Non-pigmented ciliary epithelial cell (primary cell): ENCODE measurements at regions not wholly inside any gene's neighbourhood (a gene's known extent, or its start where the extent isn't known, plus 50 kb on each side); places are given as distances from the start of the nearest gene placed in this dataset.

Experiments used
- DNase-seq: peaks from one replicate; pipeline ENCODE4 v3.0.0-alpha.2; 2010; ENCODE audit warnings: low read depth

DNA sequence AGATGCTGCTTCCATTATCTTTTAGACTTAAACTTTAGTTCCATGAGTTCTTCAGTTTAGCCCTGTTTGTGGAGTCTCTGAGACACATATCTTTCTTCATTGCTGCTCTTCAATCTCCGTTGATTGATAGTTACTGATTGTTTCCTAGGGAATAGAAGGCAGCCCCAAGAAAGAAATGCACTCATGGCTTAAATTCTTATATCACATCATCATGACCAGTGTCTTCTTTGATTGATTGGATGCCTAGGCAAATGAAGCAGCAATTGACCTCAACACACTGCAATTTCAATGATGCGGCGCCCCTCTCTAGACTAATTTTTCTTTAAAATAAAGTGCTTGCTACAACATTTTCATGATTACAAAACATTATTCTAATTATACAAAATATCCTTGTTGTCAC lies 576.5 kb upstream of the VSTM2A start:
- no peak for DNase-seq

DNA sequence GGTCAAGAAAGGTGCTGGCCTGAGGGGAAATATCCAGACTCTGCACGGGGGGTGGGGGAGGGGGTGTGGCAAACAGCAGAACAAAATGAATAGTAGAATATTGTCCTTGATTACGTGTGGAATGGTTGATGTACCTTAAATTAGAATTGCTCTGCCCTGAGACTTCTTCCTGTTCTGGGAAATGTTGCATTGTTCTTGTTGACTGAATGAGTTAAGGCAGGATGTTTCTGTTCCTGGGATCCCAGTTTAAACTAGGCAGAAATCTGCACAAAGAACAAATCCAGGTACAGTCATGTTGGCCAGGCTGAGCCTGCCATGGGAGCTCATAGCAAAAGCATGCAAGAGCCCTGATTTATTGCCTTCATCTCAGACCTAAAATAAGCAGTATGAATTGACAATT lies 558.7 kb upstream of the VSTM2A start:
- DNase-seq = no peak

DNA sequence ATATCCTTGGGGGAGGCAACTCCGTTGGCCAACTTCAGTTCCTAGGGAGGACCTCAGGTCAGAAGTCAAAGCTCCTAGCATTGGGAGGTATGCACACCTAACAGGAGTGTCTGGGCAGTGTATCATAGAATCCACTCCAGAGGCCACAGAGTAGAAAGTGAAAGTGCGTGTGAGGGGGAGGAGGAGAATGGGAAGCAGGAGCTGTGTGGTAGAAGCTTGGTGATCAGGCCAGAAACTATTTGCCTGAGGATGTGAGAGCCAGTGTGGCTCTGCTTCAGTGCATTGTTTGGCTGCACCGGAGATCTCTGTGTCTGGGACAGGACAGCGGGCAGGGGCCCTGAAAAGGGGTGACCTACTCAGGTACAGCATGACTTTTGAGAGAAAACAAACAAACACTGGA lies 557.4 kb upstream of the VSTM2A start:
- no peak for DNase-seq

DNA sequence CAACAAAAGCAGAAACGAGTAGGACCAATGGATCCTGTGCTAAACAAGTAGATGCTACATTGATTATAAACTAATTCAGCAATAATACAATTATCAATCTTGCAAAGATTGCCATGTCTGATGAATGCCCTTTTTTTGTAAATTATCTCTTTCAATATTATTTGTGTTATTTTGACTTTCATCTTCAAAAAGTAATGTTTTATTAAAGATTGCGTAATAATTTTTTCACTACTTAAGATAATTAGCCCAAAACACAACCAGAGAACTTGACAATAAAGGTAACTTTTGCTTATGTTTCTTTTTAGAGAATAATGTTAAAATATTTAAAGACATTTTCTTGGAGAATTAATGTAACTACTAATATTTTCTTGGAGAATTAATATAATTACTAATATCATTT lies 553.8 kb upstream of the VSTM2A start:
- no peak for DNase-seq

DNA sequence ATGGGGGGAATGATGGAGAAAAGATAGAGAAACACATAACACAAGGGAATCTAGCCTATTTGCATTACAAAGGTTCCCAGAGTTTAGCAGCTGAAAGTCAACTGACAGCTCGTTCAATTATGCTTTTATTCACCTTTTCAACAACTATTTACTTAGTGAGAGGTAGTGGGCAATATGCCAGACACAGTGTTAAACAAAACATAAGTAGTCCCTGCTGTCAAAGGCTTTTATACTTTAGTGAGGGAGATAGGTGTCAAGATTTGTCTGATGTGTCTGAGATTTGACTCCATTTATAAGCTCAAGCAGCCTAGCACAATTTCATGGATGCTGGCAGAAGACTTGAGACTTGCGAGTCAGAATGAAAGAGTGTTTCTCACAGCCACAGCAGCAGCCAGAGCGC lies 549.0 kb upstream of the VSTM2A start:
- DNase-seq = no peak

DNA sequence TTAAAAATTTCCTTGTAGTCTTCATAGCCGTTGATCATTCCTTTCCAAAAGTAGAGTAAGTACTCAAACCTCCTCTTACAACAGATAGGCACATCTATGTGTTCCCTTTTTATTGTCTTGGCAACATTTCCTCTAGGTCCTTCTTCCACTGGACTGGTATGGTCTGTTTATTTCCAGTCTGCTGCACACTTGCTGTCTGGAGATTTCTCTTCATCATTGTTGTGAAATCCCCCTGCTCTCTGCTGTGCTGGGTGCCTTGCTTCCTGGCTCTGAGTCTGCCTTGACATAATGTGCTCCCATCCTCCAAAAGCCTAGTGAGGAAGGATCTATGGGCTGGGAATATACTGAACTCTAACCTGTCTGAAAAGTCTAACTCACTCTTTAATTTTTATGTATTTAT lies 545.3 kb upstream of the VSTM2A start:
- DNase-seq = peak; percentile 8

DNA sequence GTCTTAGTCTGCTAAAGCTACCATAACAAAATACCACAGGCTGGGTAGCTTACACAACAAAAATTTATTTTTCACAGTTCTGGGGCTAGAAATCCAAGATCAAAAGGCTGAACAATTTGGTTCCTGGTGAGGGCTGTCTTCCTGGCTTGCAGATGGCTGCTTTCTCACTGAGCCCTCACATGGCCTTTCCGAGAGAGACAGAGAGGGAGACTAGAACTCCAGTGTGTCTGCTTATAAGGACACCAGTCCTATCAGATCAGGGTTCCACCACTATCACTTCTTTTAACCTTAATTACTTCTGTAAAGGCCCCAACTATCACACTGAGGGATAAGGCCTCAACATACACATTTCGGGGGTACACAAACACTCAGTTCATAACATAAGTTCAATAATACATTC lies 527.4 kb upstream of the VSTM2A start:
- no peak for DNase-seq

DNA sequence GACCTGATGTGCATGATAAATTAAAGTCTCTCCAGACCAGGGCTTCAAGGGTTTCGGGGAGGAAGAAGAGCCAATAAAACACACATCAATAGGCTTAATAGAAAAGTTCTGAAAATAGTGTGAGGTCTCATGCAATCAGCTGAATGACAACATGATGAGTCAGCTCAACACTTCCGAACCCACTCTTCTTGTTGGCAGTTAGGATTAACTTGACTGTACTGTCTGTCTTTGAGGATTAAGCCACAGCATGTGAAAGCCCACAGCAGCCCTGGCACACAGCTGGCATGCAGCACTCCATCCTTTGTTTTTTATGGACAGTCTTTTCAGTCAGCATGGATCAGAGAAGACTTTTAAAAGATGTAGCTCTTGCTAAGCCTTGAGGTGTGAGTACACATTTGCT lies 526.9 kb upstream of the VSTM2A start:
- peak; percentile 6 for DNase-seq

DNA sequence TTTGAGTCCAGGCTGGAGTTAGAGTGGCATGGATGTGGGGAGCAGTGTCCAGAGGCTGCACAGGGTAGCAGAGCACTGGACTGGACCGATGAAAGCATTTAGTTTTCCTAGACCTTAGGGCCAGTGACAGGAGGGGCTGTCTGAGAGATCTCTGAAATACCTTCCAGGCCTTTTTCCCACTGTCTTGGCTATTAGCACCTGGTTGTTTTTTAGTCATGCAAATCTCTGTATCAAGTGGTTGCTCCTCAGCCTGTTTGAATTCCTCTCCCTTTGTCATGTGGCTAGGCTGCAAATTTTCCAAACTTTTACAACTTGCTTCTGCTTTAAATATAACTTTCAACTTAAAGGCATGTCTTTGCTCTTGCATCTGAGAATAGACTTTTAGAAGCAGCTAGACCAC lies 504.3 kb upstream of the VSTM2A start:
- no peak for DNase-seq

DNA sequence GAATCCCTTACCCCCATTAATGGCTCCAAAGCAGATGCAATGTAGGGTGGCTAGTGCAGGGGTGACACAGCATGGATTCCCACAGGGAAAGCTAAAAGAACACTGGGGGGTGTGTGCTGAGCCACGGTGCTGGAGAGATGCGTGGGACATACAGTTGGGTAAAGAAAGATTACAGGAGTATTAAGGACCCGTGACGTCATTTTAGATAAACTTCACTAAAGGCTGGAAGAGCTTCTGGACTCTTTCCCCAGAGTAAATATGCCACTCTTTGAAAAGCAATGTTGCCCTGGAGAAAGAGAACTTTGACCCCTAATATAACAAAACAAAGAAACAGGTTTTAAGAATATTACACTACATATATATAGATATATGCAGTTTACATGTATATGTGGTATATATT lies 481.5 kb upstream of the VSTM2A start:
- no peak for DNase-seq

DNA sequence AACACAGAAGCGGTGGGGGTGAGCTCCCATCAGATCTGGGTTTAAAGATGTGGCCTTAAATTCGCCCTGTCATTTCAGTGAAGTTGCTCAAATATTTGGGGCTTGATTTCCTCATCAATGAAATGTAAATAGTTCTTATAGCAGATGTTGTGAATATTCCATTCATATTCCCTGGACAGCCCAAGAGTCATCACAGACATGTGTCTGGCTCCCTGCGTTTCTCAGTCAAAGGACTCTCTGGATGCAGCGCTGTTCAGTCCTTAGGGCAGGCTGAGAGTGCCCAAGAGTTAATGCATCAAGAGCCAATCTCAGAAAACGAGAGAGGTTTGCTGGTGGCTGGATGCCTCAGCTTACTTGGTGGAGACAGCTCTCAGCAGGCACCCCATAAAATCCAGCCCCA lies 475.5 kb upstream of the VSTM2A start:
- DNase-seq = no peak

DNA sequence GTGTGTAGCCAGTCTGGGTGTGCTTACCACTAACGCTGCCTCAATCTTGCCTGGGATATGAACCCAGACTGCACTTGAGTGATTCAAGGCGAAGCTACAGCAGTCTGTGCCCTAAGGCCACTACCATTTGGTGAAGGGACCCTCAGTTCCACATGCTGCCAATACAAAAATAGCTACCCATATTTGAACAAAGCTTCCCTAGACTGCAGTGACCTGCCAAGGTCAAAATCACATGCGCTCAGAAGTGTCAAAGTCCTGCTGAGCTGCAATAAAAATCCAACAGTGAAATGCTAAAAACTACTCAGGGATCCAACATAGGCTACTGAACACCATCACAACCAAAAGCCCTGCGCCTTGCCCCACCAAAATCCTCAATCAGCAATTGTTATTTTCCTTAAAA lies 472.3 kb upstream of the VSTM2A start:
- DNase-seq = no peak

DNA sequence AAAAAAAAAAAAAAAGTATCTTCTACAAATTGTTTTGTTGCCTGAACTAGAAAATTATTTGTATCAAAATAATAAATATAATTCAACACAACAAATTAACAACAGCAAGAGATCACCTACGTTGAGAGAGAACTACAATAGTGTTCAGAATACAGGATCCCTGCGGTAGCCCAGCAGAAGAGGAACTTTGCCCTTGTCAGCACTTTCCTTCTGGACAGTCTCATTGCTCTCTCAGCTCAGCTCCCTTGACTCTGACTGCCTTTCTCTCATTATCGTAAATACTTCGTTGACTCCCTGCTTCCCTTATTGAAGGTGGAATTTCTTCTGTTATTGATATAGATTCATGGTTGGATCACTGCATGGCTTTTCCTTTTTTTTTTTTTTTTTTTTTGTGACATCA lies 469.5 kb upstream of the VSTM2A start:
- no peak for DNase-seq

DNA sequence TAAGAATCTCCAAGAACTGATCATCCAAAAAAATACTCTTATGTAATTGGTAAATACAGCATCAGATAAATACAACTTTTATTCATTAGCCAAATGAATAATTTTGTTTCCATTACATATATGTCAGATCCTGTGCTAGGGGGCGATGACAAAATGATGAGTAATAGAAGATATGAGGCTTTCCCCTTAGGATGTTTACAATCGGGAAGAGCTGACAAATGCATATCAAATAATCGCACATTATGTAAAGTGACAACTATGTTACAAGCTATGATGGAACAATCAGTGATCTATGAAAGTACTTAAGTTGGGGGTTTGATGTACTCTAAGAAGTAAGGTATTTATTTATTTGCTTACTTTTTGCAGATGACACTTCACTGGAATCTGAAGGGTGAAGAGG lies 465.6 kb upstream of the VSTM2A start:
- DNase-seq = no peak

DNA sequence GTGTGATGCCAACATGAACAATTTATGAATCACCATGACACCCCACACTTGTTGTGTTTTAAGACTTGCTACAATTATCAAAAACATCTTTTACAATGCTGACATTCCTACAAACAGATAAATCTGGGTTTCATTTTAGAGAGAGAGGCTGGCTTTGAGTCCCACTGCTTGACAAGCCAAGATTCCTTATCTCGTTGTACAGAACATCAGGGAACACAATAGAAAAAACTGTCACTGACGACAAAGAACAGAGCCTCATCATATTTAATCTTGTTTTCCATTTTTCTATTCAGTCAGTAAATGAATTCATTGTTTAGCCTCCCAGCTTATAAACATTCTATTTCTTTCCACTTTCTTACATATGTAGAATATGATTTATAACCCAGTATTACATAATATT lies 461.6 kb upstream of the VSTM2A start:
- DNase-seq = no peak

DNA sequence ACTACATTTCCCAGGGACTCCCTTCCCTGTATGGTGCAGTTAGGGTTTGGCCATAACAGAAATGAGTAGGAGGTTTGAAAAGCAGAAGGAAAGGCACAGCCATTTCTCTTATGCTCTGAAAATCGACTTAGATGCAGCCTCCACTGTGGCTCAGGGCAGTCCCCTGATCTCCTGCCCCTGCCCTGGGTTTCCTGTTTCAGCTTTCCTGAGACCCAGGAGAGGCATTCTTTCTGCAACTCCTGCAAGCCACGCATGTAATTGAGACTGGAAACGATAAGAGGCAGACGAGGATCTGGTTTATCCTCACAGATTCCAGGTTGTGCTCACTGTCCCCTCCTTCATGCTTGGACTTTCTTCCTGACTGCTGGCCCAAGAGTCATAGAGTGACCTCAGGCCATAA lies 461.2 kb upstream of the VSTM2A start:
- no peak for DNase-seq

DNA sequence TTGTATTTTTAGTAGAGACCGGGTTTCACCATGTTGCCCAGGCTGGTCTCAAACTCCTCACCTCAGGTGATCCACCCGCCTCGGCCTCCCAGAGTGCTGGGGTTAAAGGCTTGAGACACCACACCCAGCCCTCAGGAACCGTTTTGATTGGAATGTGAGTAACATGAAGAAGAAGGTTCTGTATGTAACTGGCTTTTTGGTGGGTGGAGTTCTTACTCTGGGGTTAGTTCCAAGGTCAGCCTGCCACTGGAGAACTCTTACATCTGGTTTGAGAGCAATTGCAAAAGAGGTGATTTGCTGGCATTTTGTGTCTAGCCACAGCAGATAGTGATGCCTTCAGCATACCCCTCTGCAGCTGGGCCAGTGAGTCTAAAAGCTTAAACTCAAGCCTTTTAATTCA lies 457.8 kb upstream of the VSTM2A start:
- DNase-seq = no peak

DNA sequence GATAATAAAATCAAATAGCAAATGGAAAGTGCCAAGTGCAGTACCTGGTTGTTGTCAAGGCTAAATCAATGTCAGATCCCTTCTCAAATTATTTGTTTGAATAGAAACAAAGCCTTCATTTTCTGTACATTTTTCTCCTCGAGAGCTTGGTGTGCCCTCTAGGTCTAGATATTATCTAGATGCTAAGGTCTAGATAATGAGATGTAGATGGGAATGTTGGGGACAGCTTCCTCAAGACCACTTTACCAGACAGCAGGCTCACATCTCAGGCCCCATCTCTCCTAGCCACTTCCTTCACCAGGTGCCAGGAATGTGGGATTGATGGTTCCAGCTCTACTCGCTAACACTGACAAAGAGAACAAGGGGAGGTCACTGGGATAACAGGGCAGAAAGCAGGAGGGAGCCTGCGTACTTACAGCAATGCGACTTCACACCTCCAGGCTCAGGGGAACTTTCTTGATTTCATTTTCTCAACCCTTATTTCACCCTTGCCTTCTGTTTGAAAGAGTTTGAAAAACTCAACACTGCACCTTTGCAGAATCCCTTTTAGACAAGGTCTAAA lies 451.4 kb upstream of the VSTM2A start:
- no peak for DNase-seq

DNA sequence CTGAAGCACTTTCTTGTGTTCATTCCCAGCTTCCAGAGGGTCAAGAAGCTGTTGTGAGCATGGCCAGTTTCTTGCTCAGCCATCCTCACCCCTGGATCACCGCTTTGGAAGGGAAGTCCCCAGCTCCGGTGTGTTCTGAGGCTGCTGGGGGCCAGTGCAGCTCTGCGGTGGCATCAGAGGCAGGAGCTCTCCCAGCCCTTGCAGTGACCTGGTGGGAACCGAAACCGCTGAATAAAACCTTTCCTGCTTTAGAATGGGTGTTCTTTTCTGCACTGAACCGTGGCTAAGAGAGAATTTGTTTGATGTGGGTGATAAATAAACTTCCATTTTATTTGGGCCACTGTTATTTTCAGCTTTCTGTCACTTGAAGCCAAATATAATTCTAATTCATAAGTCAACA lies 450.9 kb upstream of the VSTM2A start:
- DNase-seq = no peak

DNA sequence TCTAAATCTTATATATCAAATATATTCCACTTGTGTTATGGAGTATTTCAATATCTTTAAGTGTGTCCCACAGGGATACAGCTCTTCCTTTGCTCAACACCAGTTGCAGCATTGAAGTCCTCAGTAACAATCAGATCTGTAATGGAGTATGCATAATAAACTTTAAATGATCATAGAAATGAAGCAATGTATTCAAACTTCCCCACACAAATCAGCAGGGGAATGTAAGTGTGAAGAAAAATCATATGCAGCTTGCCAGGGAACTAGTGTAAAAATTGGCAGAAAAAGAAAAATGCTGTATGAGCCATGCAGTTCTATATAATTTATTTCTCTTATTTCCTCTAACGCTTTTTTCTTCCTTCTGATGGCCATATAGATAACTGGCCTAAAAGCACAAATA lies 444.3 kb upstream of the VSTM2A start:
- no peak for DNase-seq

DNA sequence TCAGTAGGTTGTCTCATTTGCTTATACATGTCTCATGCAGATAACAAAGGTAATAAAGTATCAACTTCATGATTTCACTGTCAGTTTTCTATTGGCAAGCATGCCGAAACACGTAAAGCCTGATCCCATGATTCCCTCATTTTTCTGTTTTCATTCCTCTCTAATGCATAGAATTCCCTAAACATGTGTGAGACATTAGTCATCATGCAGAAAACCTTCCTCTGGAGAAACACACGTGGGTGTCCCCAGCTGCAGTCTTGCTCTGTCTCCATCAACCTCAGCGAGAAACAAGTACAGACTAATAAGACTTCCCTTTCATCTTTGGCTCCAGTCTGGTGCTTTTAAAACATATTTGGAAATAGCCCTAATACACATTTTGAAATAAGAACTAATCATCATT lies 432.7 kb upstream of the VSTM2A start:
- no peak for DNase-seq

DNA sequence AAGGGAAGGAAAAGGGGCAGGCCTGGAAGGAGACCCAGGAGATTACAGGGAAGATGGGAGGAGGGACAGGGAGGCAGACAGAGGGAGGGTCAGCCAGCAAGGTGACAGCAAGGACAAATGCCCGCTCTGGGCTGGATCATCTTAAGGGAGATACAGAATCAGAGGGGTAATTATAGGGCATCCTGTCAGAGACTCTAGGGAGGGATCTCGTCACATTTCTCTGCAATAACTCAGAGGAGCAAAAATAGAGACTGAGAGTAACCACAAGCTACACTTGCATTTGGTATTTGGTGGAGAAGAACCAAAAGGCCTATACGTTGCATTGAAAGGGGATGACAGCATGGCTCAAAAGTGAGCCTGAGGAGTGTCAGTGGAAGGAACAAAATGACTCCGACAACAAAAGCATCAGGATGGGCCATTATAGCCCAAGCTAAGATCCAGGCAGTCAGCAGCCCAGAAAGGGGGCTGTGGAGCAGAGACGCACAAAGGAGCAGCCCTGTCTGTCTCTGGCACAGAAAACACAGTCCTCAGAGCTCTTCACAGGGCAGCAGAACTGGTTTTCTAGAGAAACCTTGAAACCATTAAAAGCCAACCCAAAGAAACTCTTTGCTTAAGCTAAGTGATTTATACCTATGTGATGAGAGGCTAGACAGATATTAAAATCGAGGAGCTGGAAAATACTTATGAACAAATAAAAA lies 430.2 kb upstream of the VSTM2A start:
- no peak for DNase-seq

DNA sequence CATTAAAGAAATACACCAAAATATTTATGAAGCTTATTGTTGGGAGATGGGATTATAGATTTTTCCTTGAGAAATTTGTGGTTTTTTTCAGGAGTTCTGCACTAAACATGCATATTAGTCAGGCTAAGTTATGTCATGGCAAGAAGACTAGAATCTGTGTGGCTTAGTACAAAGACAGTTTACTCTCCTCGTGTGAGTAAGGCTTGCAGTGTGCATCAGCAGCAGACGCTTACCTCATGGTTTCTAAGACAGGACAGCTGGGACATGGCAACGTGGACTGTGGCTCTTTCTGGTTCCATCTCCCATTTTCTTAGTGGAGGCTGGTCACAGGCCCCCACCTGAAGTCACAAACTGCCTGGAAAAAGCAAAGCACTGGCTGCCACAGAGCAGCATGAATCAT lies 429.6 kb upstream of the VSTM2A start:
- DNase-seq = no peak

DNA sequence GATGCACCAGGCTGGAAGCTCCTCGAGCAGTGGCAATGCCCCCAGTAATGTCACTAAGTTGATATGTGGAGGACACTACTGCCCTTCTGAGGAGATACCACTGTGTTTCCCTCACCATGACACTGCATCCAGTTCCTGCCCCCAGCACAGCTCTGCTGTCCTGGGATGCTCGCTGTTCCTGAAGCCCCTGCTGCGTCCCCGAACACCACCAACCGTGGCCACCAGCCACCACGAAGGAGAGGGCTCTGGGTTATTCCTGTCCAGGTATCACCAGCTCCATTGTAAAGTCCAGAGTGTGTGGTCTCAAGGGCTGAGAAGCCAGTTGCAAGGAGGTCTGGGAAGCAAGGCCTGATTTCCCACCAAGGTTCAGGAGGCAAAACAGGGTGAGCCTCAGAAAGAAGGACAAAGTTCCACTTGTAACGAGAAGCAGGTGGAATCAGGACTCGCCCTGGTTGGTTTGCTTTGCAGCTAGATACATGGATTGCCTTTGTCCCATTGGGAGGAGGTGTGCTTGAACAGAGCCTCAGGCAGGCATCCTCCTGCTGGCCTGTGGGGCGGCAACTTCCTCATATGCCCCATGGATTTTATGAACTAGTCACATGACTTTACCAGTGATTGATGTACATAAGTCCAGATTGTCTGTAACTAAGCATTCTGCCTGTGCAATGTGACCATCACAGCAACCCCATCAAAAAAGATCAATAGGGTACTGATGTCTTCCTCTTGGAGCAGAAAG lies 427.0 kb upstream of the VSTM2A start:
- no peak for DNase-seq
